ENCODE measurements at regions not wholly inside any gene's neighbourhood (a gene's known extent, or its start where the extent isn't known, plus 50 kb on each side); places are given as distances from the start of the nearest gene placed in this dataset.

DNA sequence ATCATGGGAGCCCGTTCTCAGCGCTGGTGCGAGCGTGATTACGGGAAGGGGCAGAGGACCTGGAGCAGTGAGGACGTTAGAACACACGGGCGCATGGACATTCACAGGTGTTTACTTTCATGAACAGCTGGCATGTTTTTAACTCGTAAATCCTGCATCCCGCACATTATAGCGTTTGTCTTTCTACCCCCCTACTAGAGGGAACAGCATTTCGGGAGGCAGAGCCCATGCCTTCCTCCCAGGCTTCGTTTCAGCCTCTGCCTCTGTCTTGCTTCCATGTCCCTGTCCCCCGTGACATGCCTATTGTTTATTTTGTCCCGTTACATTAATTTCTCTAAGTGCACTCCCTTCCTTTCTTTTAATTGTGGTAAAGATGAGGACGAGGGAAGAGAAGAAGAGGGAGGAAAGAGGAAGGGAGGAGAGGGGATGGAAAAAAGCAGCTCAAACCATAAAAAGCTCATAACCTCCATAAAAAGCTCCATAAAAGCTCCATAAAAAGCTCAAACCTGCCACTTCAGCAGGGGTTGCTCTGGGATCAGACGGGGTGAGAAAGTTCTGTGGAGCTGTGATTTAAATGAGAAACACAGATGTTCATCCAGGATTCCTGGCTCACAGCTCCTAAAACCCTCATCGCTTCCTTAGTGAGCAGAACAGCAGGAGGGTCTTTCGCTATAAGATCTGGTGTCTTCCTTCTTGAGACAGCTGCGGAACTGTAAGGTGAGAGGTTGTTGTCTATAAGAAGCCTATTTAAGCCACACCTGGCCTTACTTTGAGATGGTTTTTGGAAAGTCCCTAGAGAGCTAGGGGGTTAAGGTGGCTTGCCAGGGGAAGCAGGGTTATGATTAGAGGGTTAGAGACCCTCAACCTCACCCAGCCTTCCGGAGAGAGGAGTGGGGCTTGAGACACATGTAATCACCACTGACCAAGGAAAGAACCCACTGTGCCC is 66.6 kb upstream of the SNTG2 start:
- in situ Hi-C loops (cut with HindIII; ENCODE audit: low sequenced_read_pairs): no loop called here
- no peak overlapping the region for H3K4me3 ChIP-seq (ENCODE audit: low read depth, low read length)
- DNase-seq (ENCODE audit: low read depth): no peak
- no peak for TF ChIP-seq CTCF (IDR thresholded peaks at IDR 0.05; ENCODE audit: low read depth, low read length, missing control alignments)

DNA sequence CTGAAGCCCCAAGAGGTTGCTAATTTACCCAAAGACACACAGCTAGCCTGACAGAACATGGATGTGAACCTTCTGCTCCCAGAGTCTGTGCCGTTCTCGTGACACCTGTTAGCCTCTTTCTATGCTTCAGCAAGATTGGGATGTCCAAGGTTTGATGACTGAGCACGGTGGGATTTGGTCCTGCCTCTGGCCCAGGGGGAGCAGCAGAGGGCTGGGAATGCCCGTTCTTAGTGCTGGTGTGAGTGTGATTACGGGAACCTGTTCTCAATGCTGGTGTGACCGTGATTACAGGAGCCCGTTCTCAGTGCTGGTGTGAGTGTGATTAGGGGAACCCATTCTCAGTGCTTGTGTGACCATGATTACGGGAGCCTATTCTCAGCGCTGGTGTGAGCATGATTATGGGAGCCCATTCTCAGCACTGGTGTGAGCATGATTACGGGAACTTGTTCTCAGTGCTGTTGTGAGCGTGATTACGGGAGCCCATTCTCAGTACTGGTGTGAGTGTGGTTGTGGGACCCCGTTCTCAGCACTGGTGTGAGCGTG is 67.3 kb upstream of the SNTG2 start:
- in situ Hi-C loops (cut with HindIII; ENCODE audit: low sequenced_read_pairs): no loop called here
- H3K4me3 ChIP-seq (ENCODE audit: low read depth, low read length): no peak overlapping the region
- DNase-seq (ENCODE audit: low read depth): no peak
- no peak for TF ChIP-seq CTCF (IDR thresholded peaks at IDR 0.05; ENCODE audit: low read depth, low read length, missing control alignments)

- in situ Hi-C loops (cut with HindIII; ENCODE audit: low sequenced_read_pairs): no loop called here
- H3K4me3 ChIP-seq (ENCODE audit: low read depth, low read length): no peak overlapping the region
- no peak for DNase-seq (ENCODE audit: low read depth)
- no peak for TF ChIP-seq CTCF (IDR thresholded peaks at IDR 0.05; ENCODE audit: low read depth, low read length, missing control alignments)
Measured at GRCh38 chr2:881204-881918, 69.3 kb upstream of the SNTG2 start.

GRCh38 chr2:880201-880970 is 70.3 kb upstream of the SNTG2 start:
- in situ Hi-C loops (cut with HindIII; ENCODE audit: low sequenced_read_pairs): no loop called here
- H3K4me3 ChIP-seq (ENCODE audit: low read depth, low read length): no peak overlapping the region
- DNase-seq (ENCODE audit: low read depth): no peak
- TF ChIP-seq CTCF (IDR thresholded peaks at IDR 0.05; ENCODE audit: low read depth, low read length, missing control alignments): no peak

- in situ Hi-C loops (cut with HindIII; ENCODE audit: low sequenced_read_pairs): no loop called here
- no peak overlapping the region for H3K4me3 ChIP-seq (ENCODE audit: low read depth, low read length)
- TF ChIP-seq CTCF (IDR thresholded peaks at IDR 0.05; ENCODE audit: low read depth, low read length, missing control alignments): no peak
- no peak for DNase-seq (ENCODE audit: low read depth)
Measured at GRCh38 chr2:879540-879939, 71.1 kb upstream of the SNTG2 start.

Data from astrocyte of the cerebellum (primary cell).